ENCODE measurements at regions not wholly inside any gene's neighbourhood (a gene's known extent, or its start where the extent isn't known, plus 50 kb on each side); places are given as distances from the start of the nearest gene placed in this dataset.

DNA sequence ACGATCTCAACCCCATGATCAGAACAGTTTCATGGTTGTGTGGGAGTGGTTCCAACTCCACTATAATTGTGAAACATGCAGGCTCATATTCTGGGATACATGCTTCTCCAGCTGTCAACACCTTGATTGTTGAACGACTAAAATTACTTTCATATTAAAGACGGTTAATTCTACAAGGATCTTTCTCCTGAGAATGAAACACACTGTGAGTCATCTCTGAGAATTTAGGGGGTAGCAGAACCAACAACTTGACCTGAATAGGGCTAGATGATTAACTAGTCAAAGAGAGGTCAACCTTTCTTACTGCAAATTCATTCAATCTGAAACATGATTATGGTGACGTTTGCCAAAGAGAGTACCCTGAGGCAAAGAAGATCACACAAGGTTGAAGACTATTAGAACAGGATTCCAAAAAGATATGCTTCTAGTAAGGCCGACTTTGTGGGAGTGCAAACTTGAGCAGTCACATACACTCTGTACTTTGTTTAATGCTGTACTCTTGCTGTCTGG, 175.2 kb upstream of the CITED2 start:
- H3K4me3 Mint-ChIP-seq, result no peak overlapping the region
- peaks cover 23% of the 10 kb centered on the region for H3K4me1 Mint-ChIP-seq
- WGBS, 2 experiments (ENCODE audit: insufficient coverage in 1 of 2, insufficient read length in 1 of 2), result 93 to 97% methylated on average over 4 to 5 of the region's 5 CpGs
- no peaks in the 10 kb centered on the region for H3K9me3 ChIP-seq (ENCODE audit: control insufficient read depth, low read length)
- no peaks in the 10 kb centered on the region for H3K36me3 ChIP-seq (ENCODE audit: control insufficient read depth, insufficient read depth, low read length)
- H3K27ac Mint-ChIP-seq, result no peak overlapping the region
- no peak overlapping the region for H3K9ac ChIP-seq (ENCODE audit: extremely low read depth, low read length, poor library complexity, severe bottlenecking)
- H3K27me3 ChIP-seq (ENCODE audit: control insufficient read depth, insufficient read depth, low read length, poor library complexity, severe bottlenecking), result no peaks in the 10 kb centered on the region
- H3K27ac ChIP-seq (ENCODE audit: low read depth, low read length), result no peak overlapping the region
- H3K36me3 Mint-ChIP-seq (ENCODE audit: low read depth), result no peaks in the 10 kb centered on the region
- no peaks in the 10 kb centered on the region for H3K9me3 Mint-ChIP-seq
- TF ChIP-seq, protein P1, sequence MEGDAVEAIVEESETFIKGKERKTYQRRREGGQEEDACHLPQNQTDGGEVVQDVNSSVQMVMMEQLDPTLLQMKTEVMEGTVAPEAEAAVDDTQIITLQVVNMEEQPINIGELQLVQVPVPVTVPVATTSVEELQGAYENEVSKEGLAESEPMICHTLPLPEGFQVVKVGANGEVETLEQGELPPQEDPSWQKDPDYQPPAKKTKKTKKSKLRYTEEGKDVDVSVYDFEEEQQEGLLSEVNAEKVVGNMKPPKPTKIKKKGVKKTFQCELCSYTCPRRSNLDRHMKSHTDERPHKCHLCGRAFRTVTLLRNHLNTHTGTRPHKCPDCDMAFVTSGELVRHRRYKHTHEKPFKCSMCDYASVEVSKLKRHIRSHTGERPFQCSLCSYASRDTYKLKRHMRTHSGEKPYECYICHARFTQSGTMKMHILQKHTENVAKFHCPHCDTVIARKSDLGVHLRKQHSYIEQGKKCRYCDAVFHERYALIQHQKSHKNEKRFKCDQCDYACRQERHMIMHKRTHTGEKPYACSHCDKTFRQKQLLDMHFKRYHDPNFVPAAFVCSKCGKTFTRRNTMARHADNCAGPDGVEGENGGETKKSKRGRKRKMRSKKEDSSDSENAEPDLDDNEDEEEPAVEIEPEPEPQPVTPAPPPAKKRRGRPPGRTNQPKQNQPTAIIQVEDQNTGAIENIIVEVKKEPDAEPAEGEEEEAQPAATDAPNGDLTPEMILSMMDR (conservative IDR thresholded peaks at IDR 0.05), result no peak
- H3K4me1 ChIP-seq (ENCODE audit: control insufficient read depth, insufficient read depth, low read length), result no peaks in the 10 kb centered on the region
- H3K27me3 Mint-ChIP-seq (ENCODE audit: insufficient read depth), result peaks cover 5% of the 10 kb centered on the region
- DNase-seq, result no peak
- H3K4me3 ChIP-seq (ENCODE audit: low read length), result no peak overlapping the region

DNA sequence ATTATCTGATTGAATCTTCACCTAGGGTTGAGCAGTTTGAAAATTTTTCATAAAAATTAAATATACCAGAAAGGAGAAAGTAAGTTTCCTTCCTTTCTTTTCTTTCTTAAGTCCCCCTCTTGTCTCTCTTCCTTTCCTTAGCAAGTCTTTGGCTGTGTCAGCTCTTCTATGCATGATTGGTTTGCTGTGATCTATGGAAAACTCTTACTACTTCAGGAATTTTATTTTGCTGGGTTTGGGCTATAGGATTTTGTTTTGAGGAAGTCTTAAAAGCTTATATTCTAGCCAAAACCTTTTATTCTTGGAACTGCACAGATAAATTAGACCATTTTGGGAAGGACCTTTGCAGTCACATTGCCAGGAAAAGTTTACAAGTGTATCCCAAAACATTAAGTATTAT, 173.4 kb upstream of the CITED2 start:
- peaks cover 23% of the 10 kb centered on the region for H3K4me1 Mint-ChIP-seq
- Histone ChIP-seq H3K4me1 (ENCODE audit: control insufficient read depth, insufficient read depth, low read length) (no peaks in the 10 kb centered on the region), H3K36me3 (ENCODE audit: control insufficient read depth, insufficient read depth, low read length) (no peaks in the 10 kb centered on the region), H3K4me3 (ENCODE audit: low read length) (no peak overlapping the region), H3K9ac (ENCODE audit: extremely low read depth, low read length, poor library complexity, severe bottlenecking) (no peak overlapping the region), H3K9me3 (ENCODE audit: control insufficient read depth, low read length) (no peaks in the 10 kb centered on the region), H3K27me3 (ENCODE audit: control insufficient read depth, insufficient read depth, low read length, poor library complexity, severe bottlenecking) (no peaks in the 10 kb centered on the region), H3K27ac (ENCODE audit: low read depth, low read length) (no peak overlapping the region)
- peaks cover 6% of the 10 kb centered on the region for H3K27me3 Mint-ChIP-seq (ENCODE audit: insufficient read depth)
- H3K27ac Mint-ChIP-seq, result no peak overlapping the region
- TF ChIP-seq, protein P1 (conservative IDR thresholded peaks at IDR 0.05), result no peak
- no peaks in the 10 kb centered on the region for H3K36me3 Mint-ChIP-seq (ENCODE audit: low read depth)
- no peak for DNase-seq
- H3K9me3 Mint-ChIP-seq, result no peaks in the 10 kb centered on the region
- H3K4me3 Mint-ChIP-seq, result no peak overlapping the region

DNA sequence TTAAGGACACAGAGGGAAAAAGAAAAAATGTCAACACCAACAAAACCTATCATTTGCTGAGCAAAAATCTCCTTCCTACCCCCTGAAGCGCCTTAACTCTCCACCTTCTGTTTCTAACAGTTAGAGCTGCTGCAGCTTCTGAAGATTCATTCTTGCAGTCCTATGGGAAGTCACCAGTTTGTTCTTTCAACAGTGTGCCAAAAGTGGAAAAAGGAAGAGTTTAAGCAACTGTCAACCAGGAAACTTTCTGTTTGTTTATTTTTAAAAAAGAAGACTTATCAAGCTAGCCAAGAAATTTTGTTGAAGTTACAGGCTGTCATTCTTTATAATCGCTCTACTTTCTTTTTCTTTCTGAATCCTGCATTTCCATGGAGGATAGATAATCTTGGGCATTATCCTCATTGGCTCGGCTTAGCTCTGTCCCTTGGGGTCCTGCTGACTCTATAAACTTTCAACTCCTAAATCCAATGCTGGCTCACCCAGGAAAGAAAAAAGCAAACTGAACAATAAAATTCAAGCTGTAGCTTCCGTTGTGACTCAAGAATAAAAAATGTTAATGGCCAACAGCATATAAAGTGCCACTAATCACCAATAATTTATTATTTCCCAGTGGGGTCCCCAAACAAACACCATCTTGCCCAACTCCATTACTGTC, 172.8 kb upstream of the CITED2 start:
- Histone ChIP-seq H3K9me3 (ENCODE audit: control insufficient read depth, low read length) (no peaks in the 10 kb centered on the region), H3K27ac (ENCODE audit: low read depth, low read length) (no peak overlapping the region), H3K9ac (ENCODE audit: extremely low read depth, low read length, poor library complexity, severe bottlenecking) (no peak overlapping the region), H3K4me1 (ENCODE audit: control insufficient read depth, insufficient read depth, low read length) (no peaks in the 10 kb centered on the region), H3K36me3 (ENCODE audit: control insufficient read depth, insufficient read depth, low read length) (no peaks in the 10 kb centered on the region), H3K27me3 (ENCODE audit: control insufficient read depth, insufficient read depth, low read length, poor library complexity, severe bottlenecking) (no peaks in the 10 kb centered on the region), H3K4me3 (ENCODE audit: low read length) (no peak overlapping the region)
- no peak for DNase-seq
- Mint-ChIP-seq H3K27me3 (ENCODE audit: insufficient read depth) (peaks cover 6% of the 10 kb centered on the region), H3K36me3 (ENCODE audit: low read depth) (no peaks in the 10 kb centered on the region), H3K4me3 (no peak overlapping the region), H3K9me3 (no peaks in the 10 kb centered on the region), H3K27ac (no peak overlapping the region), H3K4me1 (peaks cover 23% of the 10 kb centered on the region)
- WGBS, 2 experiments (ENCODE audit: insufficient coverage in 1 of 2, insufficient read length in 1 of 2), result 83 to 88% methylated on average over 3 to 4 of the region's 4 CpGs
- TF ChIP-seq, protein P1 (conservative IDR thresholded peaks at IDR 0.05), result no peak

Measured in endodermal cell (in vitro differentiated cells).